Adrenal gland (tissue), 9 donors: ENCODE measurements at regions not wholly inside any gene's neighbourhood (a gene's known extent, or its start where the extent isn't known, plus 50 kb on each side); places are given as distances from the start of the nearest gene placed in this dataset.
A peak's percentile ranks its signal among the peaks of the same experiment; 100 is the strongest.

ENCODE experiments used
- DNase-seq, 7 donors: peaks; one replicate each; pipeline ENCODE4 v3.0.0-alpha.2; 2019 to 2020
- H3K27ac ChIP-seq, 5 donors: fragments of 200-600 bp; sonication (generic) in 4 of 5; 1 replicate in 3 of 5; 2 replicates in 2 of 5; pipeline versions ENCODE4 v1.5.1 to v1.8.0; 2016 to 2020; ENCODE audit warnings: mild to moderate bottlenecking in 1 of 5
- H3K27me3 ChIP-seq: fragments of 200-600 bp; 2 replicates; pipeline ENCODE4 v1.8.0; 2021
- H3K36me3 ChIP-seq, 2 donors: fragments of 200-600 bp; replicated peaks in 1 of 2; 1 replicate in 1 of 2; 2 replicates in 1 of 2; pipeline versions ENCODE4 v1.5.1 to v1.8.0; 2018 to 2022
- H3K4me1 ChIP-seq, 2 donors: fragments of 200-600 bp; replicated peaks in 1 of 2; 1 replicate in 1 of 2; 2 replicates in 1 of 2; pipeline versions ENCODE4 v1.5.1 to v1.8.0; 2018 to 2021
- H3K4me3 ChIP-seq, 4 donors: fragments of 200-600 bp; sonication (generic) in 3 of 4; one replicate each; pipeline ENCODE4 v1.5.1; 2016 to 2018
- H3K9me3 ChIP-seq, 3 donors: fragments of 200-600 bp; sonication (generic) in 1 of 3; replicated peaks in 1 of 3; 1 replicate in 2 of 3; 2 replicates in 1 of 3; pipeline versions ENCODE4 v1.5.1 to v1.8.0; 2016 to 2021
- CTCF ChIP-seq, 6 experiments: fragments of 450-650 bp in 4 of 6; fragments of 200-600 bp in 2 of 6; sonication (generic) in 1 of 6; IDR thresholded peaks; 1 replicate in 5 of 6; 2 replicates in 1 of 6; pipeline versions ENCODE4 v1.5.1 to v1.8.0; 2016 to 2021; ENCODE audit warnings: antibody characterized with exemption in 6 of 6, mild to moderate bottlenecking in 2 of 6, moderate library complexity in 1 of 6
- POLR2A ChIP-seq, 2 donors: fragments of 450-650 bp; IDR thresholded peaks; one replicate each; pipeline ENCODE4 v1.6.1; 2017; ENCODE audit warnings: antibody characterized with exemption in 2 of 2, mild to moderate bottlenecking in 2 of 2, moderate library complexity in 1 of 2
- WGBS, 4 donors: extraction: QIAGEN DNeasy Blood & Tissue Kit in 2 of 4; methylation state at CpG; one replicate each; pipeline versions ENCODE4 v1.1.5 to v1.1.7; 2013 to 2017; 5-methylcytosine and 5-hydroxymethylcytosine counted together
- intact Hi-C, 2 donors: fragments of 100-400 bp; cut with DNase I; formaldehyde crosslinking; loops; one replicate each; pipeline versions ENCODE4 v1.14.1 to v1.15.0; 2022 to 2023
- donor health status: healthy with polysubstance abuse.
- donor health status: Bipolar disorder and iron deficiency.
- donor health status: DM: yes; HTN: yes; CAD: no.
- donor health status: DM: no; HTN: no; CAD: no.
- donor health status: DM: no; HTN: no; CAD: no.

- Histone ChIP-seq H3K36me3 (no peaks in the 10 kb centered on the region), H3K9me3 (no peaks in the 10 kb centered on the region), H3K27ac (peak overlapping the region in 1 of 5 donors; percentile 10), H3K4me3 (no peak overlapping the region), H3K27me3 (no peaks in the 10 kb centered on the region), H3K4me1 (no peaks in the 10 kb centered on the region)
- intact Hi-C loops = no loop called here
- DNase-seq = no peak
- WGBS, 4 donors = 91 to 100% (median 93%) methylated on average over 3 to 8 of the region's 8 CpGs
- TF ChIP-seq POLR2A (IDR thresholded peaks at IDR 0.05) (no peak), CTCF (IDR thresholded peaks at IDR 0.05) (no peak)
Measured at GRCh38 chr10:128863823-128864405, 603.1 kb upstream of the MGMT start.

GRCh38 chr10:128864554-128865295 is 602.3 kb upstream of the MGMT start:
- intact Hi-C loops = no loop called here
- no peak for DNase-seq
- no peak for TF ChIP-seq POLR2A (IDR thresholded peaks at IDR 0.05)

GRCh38 chr10:128865436-128866195 is 601.4 kb upstream of the MGMT start:
- no peaks in the 10 kb centered on the region for H3K36me3 ChIP-seq
- H3K27me3 ChIP-seq = no peaks in the 10 kb centered on the region
- H3K9me3 ChIP-seq = no peaks in the 10 kb centered on the region
- 66 to 70% (median 69%) methylated on average over 14 of the region's 14 CpGs for WGBS, 4 donors
- H3K4me3 ChIP-seq = no peak overlapping the region
- intact Hi-C loops = no loop called here
- H3K27ac ChIP-seq = no peak overlapping the region
- TF ChIP-seq CTCF (IDR thresholded peaks at IDR 0.05) = no peak
- no peak for TF ChIP-seq POLR2A (IDR thresholded peaks at IDR 0.05)
- no peaks in the 10 kb centered on the region for H3K4me1 ChIP-seq
- DNase-seq = no peak

More at GRCh38 chr10:128864554-128865295, 602.3 kb upstream of the MGMT start:
- H3K9me3 ChIP-seq = no peaks in the 10 kb centered on the region
- 77 to 94% (median 87%) methylated on average over 7 to 13 of the region's 13 CpGs for WGBS, 4 donors
- no peak overlapping the region for H3K4me3 ChIP-seq
- no peaks in the 10 kb centered on the region for H3K27me3 ChIP-seq
- no peak overlapping the region for H3K27ac ChIP-seq
- no peaks in the 10 kb centered on the region for H3K36me3 ChIP-seq
- H3K4me1 ChIP-seq = no peaks in the 10 kb centered on the region

- no peaks in the 10 kb centered on the region for H3K27me3 ChIP-seq
- no peaks in the 10 kb centered on the region for H3K9me3 ChIP-seq
- no peak overlapping the region for H3K27ac ChIP-seq
- WGBS, 4 donors = 68 to 85% (median 75%) methylated on average over 5 of the region's 5 CpGs
- TF ChIP-seq POLR2A (IDR thresholded peaks at IDR 0.05) = no peak
- TF ChIP-seq CTCF (IDR thresholded peaks at IDR 0.05) = no peak
- H3K36me3 ChIP-seq = no peaks in the 10 kb centered on the region
- H3K4me1 ChIP-seq = no peaks in the 10 kb centered on the region
- no peak for DNase-seq
- intact Hi-C loops = no loop called here
- H3K4me3 ChIP-seq = no peak overlapping the region
Measured at GRCh38 chr10:128866551-128866950, 600.5 kb upstream of the MGMT start.
